ENCODE measurements at regions not wholly inside any gene's neighbourhood (a gene's known extent, or its start where the extent isn't known, plus 50 kb on each side); places are given as distances from the start of the nearest gene placed in this dataset.

DNA sequence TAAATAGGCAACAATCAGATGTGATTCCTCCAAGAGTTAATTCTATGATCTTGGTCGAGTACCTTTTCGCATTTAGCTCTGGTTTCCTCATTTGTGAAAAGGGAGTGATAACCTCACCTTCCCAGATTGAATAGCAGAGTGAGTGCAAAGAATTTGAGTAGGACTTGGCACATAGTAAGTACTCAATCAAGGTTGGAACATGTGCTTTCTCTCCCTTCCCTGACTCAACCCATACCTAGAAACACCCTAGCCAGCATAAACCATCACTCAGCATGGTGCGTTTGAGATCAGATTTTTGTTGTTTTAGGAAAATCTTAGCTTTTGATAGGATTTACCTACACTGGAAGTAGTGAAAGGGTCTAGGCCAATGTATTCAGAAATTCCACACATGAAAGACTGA is 333.4 kb upstream of the NT5E start:
- no peaks in the 10 kb centered on the region for H3K36me3 ChIP-seq
- no peaks in the 10 kb centered on the region for H3K9me3 ChIP-seq
- H3K4me1 ChIP-seq (ENCODE audit: insufficient read depth): peaks cover 4% of the 10 kb centered on the region
- DNase-seq: no peak
- no peak overlapping the region for H3K27ac ChIP-seq
- no peaks in the 10 kb centered on the region for H3K27me3 ChIP-seq
- intact Hi-C loops (cut with DNase I): no loop called here
- H3K4me3 ChIP-seq: no peak overlapping the region
- WGBS, 3 donors: 79 to 84% (median 79%) methylated on average over 3 of the region's 3 CpGs
- TF ChIP-seq EP300 (IDR thresholded peaks at IDR 0.05): no peak

DNA sequence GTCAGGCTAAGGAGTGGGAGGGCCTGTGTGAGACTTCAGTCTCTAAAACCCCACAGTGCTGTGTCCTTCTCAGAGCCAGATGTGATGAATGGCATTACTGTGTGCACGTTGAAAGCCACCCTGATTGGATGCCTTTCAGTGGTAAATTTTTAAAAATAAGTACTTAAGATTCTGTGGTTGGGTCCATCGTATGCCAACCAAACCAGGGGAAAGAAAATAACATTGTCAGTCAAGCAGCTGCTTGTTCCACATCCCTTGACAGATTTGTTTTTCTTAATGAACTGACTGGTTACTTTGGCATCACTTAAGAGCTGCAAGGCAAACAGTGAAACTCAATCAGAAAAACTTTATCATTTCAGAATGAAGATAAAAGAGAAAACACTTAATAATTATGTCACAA is 334.0 kb upstream of the NT5E start:
- 49 to 64% (median 55%) methylated on average over 2 of the region's 2 CpGs for WGBS, 3 donors
- no peak for DNase-seq
- peaks cover 4% of the 10 kb centered on the region for H3K4me1 ChIP-seq (ENCODE audit: insufficient read depth)
- no peak overlapping the region for H3K27ac ChIP-seq
- no peaks in the 10 kb centered on the region for H3K36me3 ChIP-seq
- no peak overlapping the region for H3K4me3 ChIP-seq
- TF ChIP-seq CTCF (IDR thresholded peaks at IDR 0.05): no peak
- no peak for TF ChIP-seq POLR2A (IDR thresholded peaks at IDR 0.05)
- no peak for TF ChIP-seq EP300 (IDR thresholded peaks at IDR 0.05)
- no peaks in the 10 kb centered on the region for H3K9me3 ChIP-seq
- H3K27me3 ChIP-seq: no peaks in the 10 kb centered on the region
- intact Hi-C loops (cut with DNase I): no loop called here

GRCh38 chr6:85115376-85115775 is 334.5 kb upstream of the NT5E start:
- 55 to 67% (median 59%) methylated on average over 6 of the region's 6 CpGs for WGBS, 3 donors
- H3K27ac ChIP-seq: no peak overlapping the region
- H3K9me3 ChIP-seq: no peaks in the 10 kb centered on the region
- intact Hi-C loops (cut with DNase I): no loop called here
- H3K4me3 ChIP-seq: no peak overlapping the region
- TF ChIP-seq EP300 (IDR thresholded peaks at IDR 0.05) (no peak), CTCF (IDR thresholded peaks at IDR 0.05) (no peak), POLR2A (IDR thresholded peaks at IDR 0.05) (no peak)
- H3K4me1 ChIP-seq (ENCODE audit: insufficient read depth): peaks cover 4% of the 10 kb centered on the region
- DNase-seq: no peak
- H3K27me3 ChIP-seq: no peaks in the 10 kb centered on the region
- no peaks in the 10 kb centered on the region for H3K36me3 ChIP-seq

- H3K27me3 ChIP-seq: no peaks in the 10 kb centered on the region
- H3K4me1 ChIP-seq (ENCODE audit: insufficient read depth): peaks cover 4% of the 10 kb centered on the region
- TF ChIP-seq EP300 (IDR thresholded peaks at IDR 0.05) (no peak), CTCF (IDR thresholded peaks at IDR 0.05) (no peak), POLR2A (IDR thresholded peaks at IDR 0.05) (no peak)
- no peak overlapping the region for H3K4me3 ChIP-seq
- intact Hi-C loops (cut with DNase I): no loop called here
- DNase-seq: no peak
- 14 to 29% (median 14%) methylated on average over 6 of the region's 6 CpGs for WGBS, 3 donors
- H3K36me3 ChIP-seq: no peaks in the 10 kb centered on the region
- H3K27ac ChIP-seq: no peak overlapping the region
- no peaks in the 10 kb centered on the region for H3K9me3 ChIP-seq
Measured at GRCh38 chr6:85114581-85114935, 335.3 kb upstream of the NT5E start.

DNA sequence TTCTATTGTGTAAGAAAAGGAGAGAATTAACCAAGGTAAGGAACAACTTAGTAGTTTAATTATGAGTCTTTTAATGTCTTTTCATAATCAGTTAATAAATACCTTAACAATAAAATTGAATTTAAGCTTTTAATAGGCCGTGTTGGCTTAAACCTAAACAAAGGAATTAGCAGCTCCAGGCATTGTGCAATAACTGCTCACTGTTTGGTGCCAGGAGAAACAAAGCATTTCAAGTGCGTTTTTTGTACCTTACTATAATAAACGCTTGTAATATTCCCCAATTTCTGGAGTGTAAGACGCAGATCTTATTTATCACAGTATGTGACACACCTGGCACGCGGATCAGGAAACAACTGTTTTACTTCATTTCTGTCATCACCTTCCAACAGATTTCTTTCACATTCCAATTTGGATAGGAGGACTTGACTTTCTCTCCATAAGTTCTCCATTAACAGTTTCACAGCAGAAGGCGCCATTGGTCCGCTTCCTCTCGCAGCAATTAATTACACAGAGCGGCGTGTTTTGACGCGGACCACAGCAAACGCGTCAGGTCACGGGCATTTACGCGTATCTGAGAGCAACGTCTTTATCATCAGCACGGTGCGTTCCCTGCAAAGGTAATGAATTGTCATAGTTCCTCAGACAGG is 335.8 kb upstream of the NT5E start:
- peak in 3 of 5 donors; percentile 23 to 40 (median 28) for DNase-seq
- Histone ChIP-seq H3K4me3 (no peak overlapping the region), H3K4me1 (ENCODE audit: insufficient read depth) (peaks cover 4% of the 10 kb centered on the region), H3K36me3 (no peaks in the 10 kb centered on the region), H3K27me3 (no peaks in the 10 kb centered on the region), H3K27ac (no peak overlapping the region), H3K9me3 (no peaks in the 10 kb centered on the region)
- intact Hi-C loops (cut with DNase I): no loop called here
- 9 to 15% (median 14%) methylated on average over 21 of the region's 21 CpGs for WGBS, 3 donors
- no peak for TF ChIP-seq EP300 (IDR thresholded peaks at IDR 0.05)
- TF ChIP-seq POLR2A (IDR thresholded peaks at IDR 0.05): no peak
- no peak for TF ChIP-seq CTCF (IDR thresholded peaks at IDR 0.05)

Data from ovary (tissue), 7 donors.